B cell (primary cell): ENCODE measurements at regions not wholly inside any gene's neighbourhood (a gene's known extent, or its start where the extent isn't known, plus 50 kb on each side); places are given as distances from the start of the nearest gene placed in this dataset.

Experiments
- EZH2 ChIP-seq: IDR thresholded peaks from 2 replicates; pipeline ENCODE4 v1.6.1; 2012; ENCODE audit warnings: borderline replicate concordance, low read depth, mild to moderate bottlenecking, moderate library complexity, low read length; ENCODE audit not compliant: insufficient read depth, poor library complexity, severe bottlenecking
- TF ChIP-seq, protein P1 (sequence below): fragments of 200-600 bp; IDR thresholded peaks from one replicate; pipeline ENCODE4 v1.8.0; 2022; ENCODE audit warnings: antibody characterized with exemption, mild to moderate bottlenecking

DNA sequence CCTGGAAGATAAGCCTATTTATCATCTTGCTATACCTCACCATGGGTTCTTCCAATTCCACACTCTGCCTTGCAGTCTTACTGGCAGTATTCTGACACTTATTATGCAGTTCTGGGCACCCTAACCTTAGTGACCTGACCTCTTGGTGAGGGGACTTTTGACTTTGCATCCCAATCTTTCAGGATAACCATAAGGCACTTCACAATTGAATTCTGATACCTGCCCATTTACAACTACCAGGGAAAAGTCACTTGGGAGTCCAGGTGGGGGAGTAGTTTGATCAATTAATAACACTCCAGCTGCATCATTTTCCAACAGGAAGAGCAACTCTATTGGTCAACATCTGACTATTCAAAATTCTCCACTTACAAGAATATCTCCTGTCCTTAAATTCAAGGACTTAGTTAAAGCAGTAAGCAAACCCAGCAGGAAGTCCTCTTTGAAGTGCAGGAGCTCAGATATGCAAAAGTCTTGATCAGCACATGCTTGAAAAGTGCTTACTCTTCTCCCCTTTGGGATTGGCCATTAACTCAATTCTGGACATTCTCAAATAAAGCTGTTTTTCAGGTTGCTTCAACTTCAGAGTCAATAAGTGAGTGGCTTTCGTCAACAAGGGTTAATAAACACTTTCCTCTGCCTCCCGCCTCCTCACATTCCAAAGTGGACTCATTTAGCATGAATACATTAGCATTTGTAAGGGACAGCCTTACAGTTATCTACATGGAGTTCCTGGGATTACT is 177.4 kb upstream of the NRIP1 start:
- TF ChIP-seq, protein P1, sequence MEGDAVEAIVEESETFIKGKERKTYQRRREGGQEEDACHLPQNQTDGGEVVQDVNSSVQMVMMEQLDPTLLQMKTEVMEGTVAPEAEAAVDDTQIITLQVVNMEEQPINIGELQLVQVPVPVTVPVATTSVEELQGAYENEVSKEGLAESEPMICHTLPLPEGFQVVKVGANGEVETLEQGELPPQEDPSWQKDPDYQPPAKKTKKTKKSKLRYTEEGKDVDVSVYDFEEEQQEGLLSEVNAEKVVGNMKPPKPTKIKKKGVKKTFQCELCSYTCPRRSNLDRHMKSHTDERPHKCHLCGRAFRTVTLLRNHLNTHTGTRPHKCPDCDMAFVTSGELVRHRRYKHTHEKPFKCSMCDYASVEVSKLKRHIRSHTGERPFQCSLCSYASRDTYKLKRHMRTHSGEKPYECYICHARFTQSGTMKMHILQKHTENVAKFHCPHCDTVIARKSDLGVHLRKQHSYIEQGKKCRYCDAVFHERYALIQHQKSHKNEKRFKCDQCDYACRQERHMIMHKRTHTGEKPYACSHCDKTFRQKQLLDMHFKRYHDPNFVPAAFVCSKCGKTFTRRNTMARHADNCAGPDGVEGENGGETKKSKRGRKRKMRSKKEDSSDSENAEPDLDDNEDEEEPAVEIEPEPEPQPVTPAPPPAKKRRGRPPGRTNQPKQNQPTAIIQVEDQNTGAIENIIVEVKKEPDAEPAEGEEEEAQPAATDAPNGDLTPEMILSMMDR, result no peak
- TF ChIP-seq EZH2, result no peak
